GM21576 (cell line): ENCODE measurements at regions not wholly inside any gene's neighbourhood (a gene's known extent, or its start where the extent isn't known, plus 50 kb on each side); places are given as distances from the start of the nearest gene placed in this dataset.

Experiments used
- ATAC-seq: cut with Tn5 transposase; IDR thresholded peaks from one replicate; pipeline ENCODE4 v1.9.1; 2021; ENCODE audit warnings: mild to moderate bottlenecking, moderate library complexity; ENCODE audit not compliant: unreplicated experiment

- ATAC-seq: no peak
Measured at GRCh38 chr11:98834776-98835175, 186.0 kb upstream of the CNTN5 start.

GRCh38 chr11:98835335-98835734 lies 185.4 kb upstream of the CNTN5 start:
- no peak for ATAC-seq

GRCh38 chr11:98836156-98836555 lies 184.6 kb upstream of the CNTN5 start:
- ATAC-seq: no peak

GRCh38 chr11:98842187-98842586 lies 178.6 kb upstream of the CNTN5 start:
- no peak for ATAC-seq

- ATAC-seq: no peak
Measured at GRCh38 chr11:98862169-98862568, 158.6 kb upstream of the CNTN5 start.

GRCh38 chr11:98871690-98872089 lies 149.1 kb upstream of the CNTN5 start:
- ATAC-seq: no peak

GRCh38 chr11:98874050-98874449 lies 146.7 kb upstream of the CNTN5 start:
- ATAC-seq: no peak

GRCh38 chr11:98895936-98896335 lies 124.8 kb upstream of the CNTN5 start:
- ATAC-seq: no peak

GRCh38 chr11:98940913-98941312 lies 79.8 kb upstream of the CNTN5 start:
- ATAC-seq: no peak

GRCh38 chr11:98944461-98944860 lies 76.3 kb upstream of the CNTN5 start:
- no peak for ATAC-seq

GRCh38 chr11:98952107-98952506 lies 68.6 kb upstream of the CNTN5 start:
- ATAC-seq: no peak

- ATAC-seq: no peak
Measured at GRCh38 chr11:98955551-98955950, 65.2 kb upstream of the CNTN5 start.

- ATAC-seq: no peak
Measured at GRCh38 chr11:98964146-98964545, 56.6 kb upstream of the CNTN5 start.

- ATAC-seq: no peak
Measured at GRCh38 chr11:98965358-98965757, 55.4 kb upstream of the CNTN5 start.

GRCh38 chr11:98965775-98966174 lies 55.0 kb upstream of the CNTN5 start:
- no peak for ATAC-seq

- ATAC-seq: no peak
Measured at GRCh38 chr11:98967005-98967404, 53.7 kb upstream of the CNTN5 start.
